ENCODE measurements at regions not wholly inside any gene's neighbourhood (a gene's known extent, or its start where the extent isn't known, plus 50 kb on each side); places are given as distances from the start of the nearest gene placed in this dataset.

DNA sequence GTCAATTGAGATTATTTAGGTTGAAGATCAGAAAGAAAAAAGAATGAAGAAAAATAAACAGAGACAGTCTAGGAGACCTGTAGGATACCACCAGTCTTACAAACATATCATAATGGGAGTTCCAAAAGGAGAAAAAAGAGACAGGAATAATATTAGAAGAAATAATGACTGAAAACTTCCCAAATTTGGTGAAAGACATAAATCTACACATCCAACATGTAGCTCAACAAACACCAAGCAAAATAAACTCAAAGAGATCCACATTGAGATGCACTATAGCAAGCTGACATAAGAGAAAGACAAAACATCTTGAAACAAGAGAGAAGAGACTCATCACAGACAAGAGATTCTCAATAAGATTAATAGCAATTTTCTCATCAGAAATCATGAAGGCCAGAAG lies 274.0 kb downstream of the TFCP2L1 start:
- Histone ChIP-seq H3K27me3 (ENCODE audit: insufficient read depth, low read length, poor library complexity, severe bottlenecking) (no peaks in the 10 kb centered on the region), H3K79me2 (ENCODE audit: insufficient read depth, low read length) (no peaks in the 10 kb centered on the region), H3K9ac (ENCODE audit: low read depth, low read length, poor library complexity, severe bottlenecking) (no peak overlapping the region), H3K4me2 (ENCODE audit: low read depth, low read length, poor library complexity, severe bottlenecking) (no peak overlapping the region), H2AFZ (ENCODE audit: low read length) (no peak overlapping the region), H3K9me2 (replicated peaks; ENCODE audit: low read depth, low read length) (no peaks in the 10 kb centered on the region), H3K9me3 (ENCODE audit: insufficient read depth, low read depth, low read length) (no peaks in the 10 kb centered on the region), H3K36me3 (ENCODE audit: insufficient read depth, low read length) (no peaks in the 10 kb centered on the region), H3K4me1 (ENCODE audit: insufficient read depth, low read length, poor library complexity, severe bottlenecking) (no peaks in the 10 kb centered on the region), H3F3A (ENCODE audit: low read depth) (no peaks in the 10 kb centered on the region), H3K4me3 (ENCODE audit: low read length, poor library complexity, severe bottlenecking) (no peak overlapping the region), H4K20me1 (ENCODE audit: insufficient read depth, low read length, poor library complexity, severe bottlenecking) (no peaks in the 10 kb centered on the region)
- TF ChIP-seq EZH2phosphoT487 (IDR thresholded peaks at IDR 0.05; ENCODE audit: borderline replicate concordance), result no peak
- TF ChIP-seq, protein P1, sequence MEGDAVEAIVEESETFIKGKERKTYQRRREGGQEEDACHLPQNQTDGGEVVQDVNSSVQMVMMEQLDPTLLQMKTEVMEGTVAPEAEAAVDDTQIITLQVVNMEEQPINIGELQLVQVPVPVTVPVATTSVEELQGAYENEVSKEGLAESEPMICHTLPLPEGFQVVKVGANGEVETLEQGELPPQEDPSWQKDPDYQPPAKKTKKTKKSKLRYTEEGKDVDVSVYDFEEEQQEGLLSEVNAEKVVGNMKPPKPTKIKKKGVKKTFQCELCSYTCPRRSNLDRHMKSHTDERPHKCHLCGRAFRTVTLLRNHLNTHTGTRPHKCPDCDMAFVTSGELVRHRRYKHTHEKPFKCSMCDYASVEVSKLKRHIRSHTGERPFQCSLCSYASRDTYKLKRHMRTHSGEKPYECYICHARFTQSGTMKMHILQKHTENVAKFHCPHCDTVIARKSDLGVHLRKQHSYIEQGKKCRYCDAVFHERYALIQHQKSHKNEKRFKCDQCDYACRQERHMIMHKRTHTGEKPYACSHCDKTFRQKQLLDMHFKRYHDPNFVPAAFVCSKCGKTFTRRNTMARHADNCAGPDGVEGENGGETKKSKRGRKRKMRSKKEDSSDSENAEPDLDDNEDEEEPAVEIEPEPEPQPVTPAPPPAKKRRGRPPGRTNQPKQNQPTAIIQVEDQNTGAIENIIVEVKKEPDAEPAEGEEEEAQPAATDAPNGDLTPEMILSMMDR (conservative IDR thresholded peaks at IDR 0.05; ENCODE audit: low read length), result no peak

DNA sequence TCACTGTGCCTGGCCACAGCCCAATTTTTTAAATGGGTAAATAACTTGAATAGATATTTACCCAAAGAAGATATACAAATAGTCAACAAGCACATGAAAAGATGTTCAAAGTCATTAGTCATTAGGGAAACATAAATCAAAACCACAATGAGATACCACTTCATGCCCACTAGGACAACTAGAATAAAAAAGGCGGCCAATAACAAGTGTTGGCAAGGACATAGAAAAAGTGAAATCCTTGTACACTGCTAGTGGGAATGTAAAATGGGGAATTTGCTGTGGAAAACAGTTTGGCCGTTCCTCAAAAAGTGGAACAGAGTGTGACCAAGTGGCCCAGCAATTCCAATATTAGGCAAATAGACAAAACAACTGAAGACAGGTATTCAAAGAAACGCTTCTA lies 270.1 kb downstream of the TFCP2L1 start:
- Histone ChIP-seq H4K20me1 (ENCODE audit: insufficient read depth, low read length, poor library complexity, severe bottlenecking) (no peaks in the 10 kb centered on the region), H2AFZ (ENCODE audit: low read length) (no peak overlapping the region), H3K9me3 (ENCODE audit: insufficient read depth, low read depth, low read length) (no peaks in the 10 kb centered on the region), H3K4me3 (ENCODE audit: low read length, poor library complexity, severe bottlenecking) (no peak overlapping the region), H3K27me3 (ENCODE audit: insufficient read depth, low read length, poor library complexity, severe bottlenecking) (no peaks in the 10 kb centered on the region), H3K79me2 (ENCODE audit: insufficient read depth, low read length) (no peaks in the 10 kb centered on the region), H3K36me3 (ENCODE audit: insufficient read depth, low read length) (no peaks in the 10 kb centered on the region), H3K4me1 (ENCODE audit: insufficient read depth, low read length, poor library complexity, severe bottlenecking) (no peaks in the 10 kb centered on the region), H3K4me2 (ENCODE audit: low read depth, low read length, poor library complexity, severe bottlenecking) (no peak overlapping the region), H3K9me2 (replicated peaks; ENCODE audit: low read depth, low read length) (no peaks in the 10 kb centered on the region), H3K9ac (ENCODE audit: low read depth, low read length, poor library complexity, severe bottlenecking) (no peak overlapping the region), H3F3A (ENCODE audit: low read depth) (no peaks in the 10 kb centered on the region)
- TF ChIP-seq, protein P1 (conservative IDR thresholded peaks at IDR 0.05; ENCODE audit: low read length), result no peak
- no peak for TF ChIP-seq EZH2phosphoT487 (IDR thresholded peaks at IDR 0.05; ENCODE audit: borderline replicate concordance)

DNA sequence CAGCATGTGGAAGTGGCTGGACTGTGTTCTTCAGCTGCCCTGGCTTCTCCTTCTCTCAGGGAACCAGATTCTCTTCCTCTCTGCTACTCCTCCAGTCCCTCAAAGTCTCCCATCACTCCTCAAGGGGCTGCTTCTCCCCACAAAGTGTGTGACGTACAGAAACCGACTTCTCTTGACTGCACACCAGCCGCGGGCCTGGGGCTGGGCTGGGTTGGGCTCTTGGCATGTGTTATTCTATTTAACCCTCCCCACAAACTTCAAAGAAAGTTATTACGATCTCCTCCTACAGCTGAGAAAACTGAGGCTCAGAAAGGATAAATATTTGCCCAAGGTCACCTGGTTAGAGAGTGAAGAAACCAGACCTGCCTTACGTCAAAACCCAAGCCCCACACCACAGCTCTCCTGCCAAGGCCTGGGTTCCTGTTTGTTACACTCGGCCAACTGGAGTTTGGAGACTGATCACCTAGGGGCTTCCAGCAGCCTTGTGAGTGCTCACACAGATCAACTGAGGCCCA lies 269.0 kb downstream of the TFCP2L1 start:
- H3K36me3 ChIP-seq (ENCODE audit: insufficient read depth, low read length), result no peaks in the 10 kb centered on the region
- no peaks in the 10 kb centered on the region for H3F3A ChIP-seq (ENCODE audit: low read depth)
- no peak overlapping the region for H3K9ac ChIP-seq (ENCODE audit: low read depth, low read length, poor library complexity, severe bottlenecking)
- no peaks in the 10 kb centered on the region for H4K20me1 ChIP-seq (ENCODE audit: insufficient read depth, low read length, poor library complexity, severe bottlenecking)
- no peak overlapping the region for H3K4me3 ChIP-seq (ENCODE audit: low read length, poor library complexity, severe bottlenecking)
- TF ChIP-seq EZH2phosphoT487 (IDR thresholded peaks at IDR 0.05; ENCODE audit: borderline replicate concordance), result no peak
- TF ChIP-seq, protein P1 (conservative IDR thresholded peaks at IDR 0.05; ENCODE audit: low read length), result no peak
- no peaks in the 10 kb centered on the region for H3K9me3 ChIP-seq (ENCODE audit: insufficient read depth, low read depth, low read length)
- H2AFZ ChIP-seq (ENCODE audit: low read length), result no peak overlapping the region
- no peaks in the 10 kb centered on the region for H3K27me3 ChIP-seq (ENCODE audit: insufficient read depth, low read length, poor library complexity, severe bottlenecking)
- no peaks in the 10 kb centered on the region for H3K79me2 ChIP-seq (ENCODE audit: insufficient read depth, low read length)
- H3K4me2 ChIP-seq (ENCODE audit: low read depth, low read length, poor library complexity, severe bottlenecking), result no peak overlapping the region
- no peaks in the 10 kb centered on the region for H3K9me2 ChIP-seq (replicated peaks; ENCODE audit: low read depth, low read length)
- H3K4me1 ChIP-seq (ENCODE audit: insufficient read depth, low read length, poor library complexity, severe bottlenecking), result no peaks in the 10 kb centered on the region
